ENCODE measurements at regions not wholly inside any gene's neighbourhood (a gene's known extent, or its start where the extent isn't known, plus 50 kb on each side); places are given as distances from the start of the nearest gene placed in this dataset.
"Not testable (repeated sequence)": the region's sequence is repeated elsewhere in the genome, so short reads cannot be mapped to it uniquely, and the experiment has no call there.

DNA sequence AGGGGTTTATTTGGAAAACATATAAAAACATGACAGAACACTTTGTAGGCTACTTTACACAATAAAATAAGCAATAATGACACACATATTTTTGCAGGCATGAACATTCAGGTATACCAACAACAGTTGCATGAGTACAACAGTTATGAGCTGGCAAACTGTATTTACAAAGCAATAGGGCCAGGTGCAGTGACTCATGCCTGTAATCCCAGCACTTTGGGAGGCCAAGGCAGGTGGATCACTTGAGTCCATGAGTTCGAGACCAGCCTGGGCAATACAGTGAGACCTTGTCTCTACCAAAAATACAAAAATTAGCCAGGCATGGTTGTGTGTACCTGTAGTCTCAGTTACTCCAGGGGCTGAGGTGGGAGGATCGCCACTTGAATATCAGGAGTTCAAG, 101.1 kb downstream of the BMP4 start:
- no peak for DNase-seq

DNA sequence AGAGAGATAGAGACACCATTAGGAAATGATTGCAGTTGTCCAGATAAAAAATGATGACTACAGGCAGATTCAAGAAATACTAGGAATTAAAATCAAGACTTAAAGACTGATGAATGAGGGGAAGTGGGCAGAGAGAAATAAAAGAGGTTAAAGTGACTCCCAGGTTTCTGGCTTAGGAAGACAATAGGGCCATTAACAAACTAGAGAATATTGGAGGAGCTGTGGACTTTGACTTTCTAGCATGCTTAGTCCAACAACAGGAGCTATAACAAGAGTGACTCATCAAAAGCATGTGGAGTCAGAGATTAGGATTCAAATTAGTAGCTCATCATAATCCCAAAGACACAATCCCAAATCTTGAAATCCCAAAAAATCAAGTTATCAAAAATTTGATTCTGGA, 101.5 kb downstream of the BMP4 start:
- no peak for DNase-seq

DNA sequence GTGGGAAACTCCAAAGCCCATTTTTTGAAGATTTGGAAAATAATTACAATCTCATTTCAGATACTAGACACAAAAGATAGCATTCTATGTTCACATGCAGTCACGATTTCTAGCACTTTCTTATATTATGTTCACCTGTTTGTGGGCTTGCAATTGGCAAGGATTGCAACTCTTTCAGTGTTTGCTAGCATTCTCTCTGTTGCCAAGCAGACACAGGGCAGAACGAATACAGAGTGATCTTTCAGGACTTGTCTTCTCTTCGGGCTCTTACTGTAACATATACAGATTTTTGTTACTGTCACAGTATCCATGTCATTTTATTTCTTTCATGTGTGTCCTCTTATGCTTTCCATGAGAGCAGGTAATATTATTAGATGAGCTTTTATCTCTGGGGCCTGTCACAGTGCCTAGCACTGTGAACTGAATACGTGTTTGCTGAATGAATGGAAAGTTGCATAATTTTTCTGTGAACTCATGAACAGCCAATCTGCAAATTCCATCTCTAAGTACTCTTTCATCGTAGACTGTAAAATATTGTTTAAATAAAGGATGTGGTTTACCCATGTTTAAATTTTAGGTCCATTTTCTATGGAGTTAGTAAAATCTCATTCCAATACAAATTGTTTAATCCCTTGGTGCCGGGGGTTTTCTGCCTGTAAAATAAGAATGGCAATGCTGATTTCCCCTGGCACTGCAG, 105.1 kb downstream of the BMP4 start:
- no peak for DNase-seq

DNA sequence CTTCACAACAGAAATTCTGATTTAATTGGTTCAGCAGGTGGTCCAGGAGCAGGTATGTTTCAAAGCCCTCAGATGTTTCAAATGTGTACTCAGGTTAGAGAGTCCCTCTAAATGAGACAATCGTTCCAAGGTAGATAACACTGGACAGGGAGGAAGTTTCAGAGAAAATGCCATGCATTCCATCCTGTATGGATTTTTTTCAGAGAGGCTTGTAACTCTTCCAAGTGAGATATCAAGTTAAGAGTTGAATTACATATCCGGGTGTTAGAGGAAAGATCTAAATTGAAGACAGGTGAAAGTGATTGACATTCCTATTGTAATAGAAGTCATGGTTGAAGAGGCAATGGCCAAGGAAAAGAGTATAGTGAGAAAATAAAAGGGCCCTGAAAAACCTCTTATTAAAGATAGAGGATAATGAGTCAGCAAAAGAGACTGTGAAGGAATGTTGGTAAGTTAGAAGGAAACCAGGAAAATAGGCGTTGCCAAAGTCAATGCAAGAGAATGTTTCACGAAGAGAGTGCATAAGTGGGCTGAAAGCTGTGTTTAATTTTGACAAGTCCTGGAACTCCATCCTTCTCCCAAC, 105.8 kb downstream of the BMP4 start:
- no peak for DNase-seq

DNA sequence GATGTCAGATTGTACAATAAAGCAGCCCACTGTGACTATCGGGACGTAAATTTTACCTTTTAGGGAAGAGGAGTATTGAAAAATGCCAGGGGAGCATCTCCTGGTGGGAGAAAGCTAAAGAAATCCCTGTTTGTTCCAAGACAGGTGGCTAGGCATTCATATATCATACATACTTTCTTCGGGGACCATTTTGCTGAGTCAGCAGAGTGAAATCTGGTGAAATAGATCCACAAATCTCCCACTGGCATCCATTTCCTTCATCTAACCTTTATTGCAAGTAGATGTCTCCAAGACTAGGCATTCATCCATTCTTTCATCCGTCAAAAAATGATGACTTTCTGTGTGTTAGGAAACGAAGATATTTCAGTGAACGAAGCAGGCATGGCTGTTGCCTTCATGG, 107.1 kb downstream of the BMP4 start:
- DNase-seq = no peak

DNA sequence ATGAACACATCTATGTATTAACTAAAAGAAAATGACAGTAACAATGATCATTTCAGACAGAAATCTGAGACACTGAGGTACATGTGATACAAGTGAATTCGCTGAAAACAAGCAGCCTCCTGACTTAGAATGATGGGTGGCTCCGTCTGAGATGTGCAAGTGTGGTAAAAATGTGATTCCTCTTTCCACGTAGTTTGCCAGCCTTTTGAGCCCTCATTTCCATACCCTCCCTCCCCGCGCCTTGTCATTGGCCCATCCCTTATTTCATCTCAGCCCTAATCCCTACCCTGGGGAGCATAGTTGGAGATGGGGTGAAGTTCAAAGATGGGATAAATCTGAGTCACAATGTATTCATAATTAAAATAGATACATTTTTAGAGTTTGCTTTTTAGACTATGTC, 107.8 kb downstream of the BMP4 start:
- no peak for DNase-seq

DNA sequence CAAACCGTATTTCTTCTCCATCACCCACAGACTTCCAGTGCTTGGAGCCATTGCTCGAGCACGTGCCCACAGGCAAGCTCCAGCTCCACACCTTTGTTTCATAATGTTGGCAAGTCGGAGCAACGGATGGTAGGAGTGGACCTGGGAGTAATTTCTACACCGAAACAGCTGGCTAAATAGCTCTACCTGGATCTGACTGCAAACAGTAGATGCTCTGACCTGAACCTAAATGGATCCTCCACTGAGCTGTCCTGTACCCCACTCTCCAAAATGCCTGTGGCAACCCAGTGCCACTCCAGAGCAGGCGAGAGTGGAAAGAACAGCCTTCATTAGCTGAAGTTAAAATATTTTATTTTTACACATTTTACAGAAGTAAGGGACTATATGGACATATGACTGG, 108.7 kb downstream of the BMP4 start:
- no peak for DNase-seq

DNA sequence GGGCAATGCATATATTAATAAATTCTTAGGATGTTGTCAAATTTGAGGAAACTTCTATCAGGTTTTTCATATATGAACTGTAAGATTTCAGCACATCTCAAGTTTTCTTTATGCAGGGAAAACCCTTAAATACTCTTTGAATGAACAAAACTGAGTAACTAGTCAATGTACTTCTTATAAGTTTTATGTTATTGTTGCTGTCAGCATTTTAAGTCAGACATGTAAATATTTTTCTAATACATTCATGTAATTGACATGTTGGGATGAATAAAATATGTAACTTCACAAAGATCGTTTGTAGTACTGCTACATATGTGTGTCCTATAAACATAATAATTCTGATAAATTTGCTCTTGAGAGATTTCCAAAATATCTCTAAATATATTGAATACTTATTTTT, 109.6 kb downstream of the BMP4 start:
- no peak for DNase-seq

DNA sequence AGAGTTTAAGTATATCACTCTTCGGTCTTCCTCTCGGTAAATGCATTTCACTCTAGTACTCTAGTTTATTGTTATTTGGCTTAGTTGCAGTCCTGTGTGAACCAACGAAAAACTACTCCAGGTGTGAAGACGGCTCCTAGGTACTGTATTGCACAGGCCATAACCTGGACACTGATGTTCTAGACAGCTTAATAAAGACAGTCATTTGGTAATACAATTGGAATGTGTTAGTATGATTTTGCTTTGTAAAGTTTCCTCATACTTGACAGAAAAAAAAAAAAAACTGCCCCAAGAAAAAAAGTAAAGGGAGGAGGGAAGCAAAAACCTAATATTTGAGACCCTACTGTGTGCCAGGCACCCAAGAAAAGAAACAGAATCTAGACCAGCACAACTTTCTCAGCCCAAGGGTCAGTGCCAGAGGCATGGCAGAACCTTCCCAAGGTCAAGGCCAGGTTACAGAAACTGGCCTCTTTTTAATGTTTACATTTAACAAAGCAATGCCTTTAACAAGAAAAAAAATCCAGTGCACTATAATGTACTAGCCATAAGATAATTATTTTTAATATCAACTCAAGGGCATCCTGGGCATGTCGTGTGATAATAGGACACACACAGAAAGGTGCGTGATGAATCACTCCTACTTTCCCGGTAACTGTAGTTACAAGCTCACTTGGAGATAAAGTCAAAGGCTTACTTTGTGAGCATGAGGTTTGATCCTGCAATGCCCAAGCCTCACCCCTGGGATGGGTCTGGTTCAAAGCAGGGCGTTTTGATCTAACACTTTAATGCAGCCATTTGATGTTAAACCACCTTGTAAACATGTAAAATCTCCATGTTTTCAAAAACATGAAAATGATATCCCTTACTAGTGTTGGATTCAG, 110.6 kb downstream of the BMP4 start:
- DNase-seq = no peak

DNA sequence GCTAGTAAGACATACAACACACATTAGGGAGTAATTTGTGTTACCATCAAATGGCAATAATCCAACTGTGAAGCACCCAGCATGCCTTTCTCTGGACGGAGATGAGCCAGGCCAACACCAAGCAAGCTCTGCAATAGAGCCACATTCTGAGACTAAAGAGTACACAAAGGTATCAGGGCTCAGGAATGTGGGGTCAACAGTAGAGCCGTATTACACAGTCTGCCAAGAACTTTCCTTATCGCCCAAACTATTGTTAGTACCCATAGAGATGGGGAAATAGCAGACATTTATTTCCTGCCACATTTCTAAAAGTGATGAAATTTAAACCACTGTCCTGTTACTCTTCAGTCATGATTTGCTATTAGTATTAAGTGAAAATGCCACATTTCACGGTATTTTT, 113.7 kb downstream of the BMP4 start:
- DNase-seq = no peak

DNA sequence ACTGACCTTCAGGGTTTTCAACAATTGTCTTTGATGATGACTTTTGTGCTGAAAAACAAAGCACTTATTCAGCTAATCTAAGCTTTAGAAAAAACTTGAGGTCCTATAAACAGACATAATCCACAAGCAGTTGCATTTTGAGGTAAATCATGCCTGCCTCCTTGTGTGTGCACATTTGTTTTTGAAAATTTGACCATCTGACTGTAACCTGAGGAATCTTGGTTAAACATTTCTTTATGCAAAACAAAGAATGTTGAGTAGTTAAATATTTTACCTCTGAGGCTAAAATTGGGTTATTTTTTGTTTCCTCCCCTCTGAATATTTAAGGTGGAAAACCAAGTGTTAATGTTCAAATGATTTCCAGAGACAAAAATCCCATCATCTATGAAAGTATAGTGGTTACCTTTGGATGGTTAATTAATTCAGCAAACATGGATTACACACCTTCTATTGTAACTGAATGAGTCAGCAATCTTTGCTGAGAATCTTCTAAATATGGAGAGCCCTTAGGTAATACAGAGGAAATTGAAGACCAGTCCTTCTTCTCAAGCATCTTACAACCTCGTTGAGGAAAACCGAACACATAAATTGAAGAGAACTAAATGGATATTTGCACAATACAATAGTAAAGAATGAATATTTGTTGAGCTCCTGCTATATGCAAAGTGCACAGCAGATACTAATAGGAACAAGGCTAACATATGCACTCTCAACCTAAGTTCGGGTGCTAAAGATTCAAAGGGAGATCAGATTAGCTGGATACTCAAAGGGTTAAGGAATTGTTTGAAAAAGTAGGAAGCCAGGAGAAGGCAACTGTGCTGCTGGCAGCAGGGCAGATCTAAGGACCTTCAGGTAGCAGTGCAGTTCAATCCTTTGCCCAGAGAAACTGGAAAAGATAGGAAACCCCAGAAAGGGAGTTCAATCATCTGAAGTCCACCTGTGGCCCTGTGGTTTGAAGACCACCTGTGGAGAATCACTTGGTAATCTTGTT, 115.2 kb downstream of the BMP4 start:
- no peak for DNase-seq

DNA sequence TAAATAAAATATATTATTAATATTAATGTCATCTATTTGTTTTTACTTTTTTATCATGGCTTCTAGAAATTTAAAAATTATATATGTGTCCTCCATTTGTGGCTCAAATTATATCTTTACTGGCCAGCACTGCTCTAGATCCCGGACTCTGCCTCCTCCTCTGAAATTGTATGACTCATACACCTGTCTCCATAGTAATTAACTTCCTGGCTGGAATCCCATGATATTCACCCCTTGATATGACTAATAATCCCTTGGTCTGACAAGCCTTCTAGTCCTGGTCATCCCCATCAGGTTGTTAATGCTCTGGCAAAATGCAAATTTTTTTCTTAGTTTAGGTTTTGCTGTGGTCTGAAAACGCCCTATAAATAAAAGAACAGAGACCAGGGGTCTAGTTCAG, 116.2 kb downstream of the BMP4 start:
- no peak for DNase-seq

DNA sequence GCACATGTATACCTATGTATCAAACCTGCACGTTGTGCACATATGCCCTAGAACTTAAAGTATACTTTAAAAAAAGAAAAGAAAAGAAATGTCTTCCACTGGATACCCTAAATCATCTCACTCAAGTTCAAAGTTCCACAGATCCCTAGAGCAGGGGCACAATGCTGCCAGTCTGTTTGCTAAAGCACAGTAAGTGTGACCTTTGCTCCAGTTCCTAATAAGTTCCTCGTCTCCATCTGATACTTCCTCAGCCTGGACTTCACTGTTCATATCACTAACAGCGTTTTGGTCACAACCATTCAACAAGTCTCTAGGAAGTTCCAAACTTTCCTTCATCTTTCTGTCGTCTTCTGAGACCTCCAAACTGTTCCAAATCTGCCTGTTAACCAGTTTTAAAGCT, 118.3 kb downstream of the BMP4 start:
- no peak for DNase-seq

DNA sequence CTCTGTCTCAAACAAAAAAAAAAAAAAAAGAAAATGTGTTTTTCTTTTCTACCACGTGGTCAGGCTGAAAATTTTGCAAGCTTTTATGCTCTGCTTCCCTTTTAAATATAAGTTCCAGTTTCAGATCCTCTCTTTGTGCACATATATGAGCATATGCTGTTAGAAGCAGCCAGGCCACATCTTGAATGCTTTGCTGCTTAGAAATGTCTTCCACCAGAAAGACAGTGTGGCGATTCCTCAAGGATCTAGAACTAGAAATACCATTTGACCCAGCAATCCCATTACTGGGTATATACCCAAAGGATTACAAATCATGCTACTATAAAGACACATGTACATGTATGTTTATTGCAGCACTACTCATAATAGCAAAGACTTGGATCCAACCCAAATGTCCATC, 119.0 kb downstream of the BMP4 start:
- not testable (repeated sequence) for DNase-seq

DNA sequence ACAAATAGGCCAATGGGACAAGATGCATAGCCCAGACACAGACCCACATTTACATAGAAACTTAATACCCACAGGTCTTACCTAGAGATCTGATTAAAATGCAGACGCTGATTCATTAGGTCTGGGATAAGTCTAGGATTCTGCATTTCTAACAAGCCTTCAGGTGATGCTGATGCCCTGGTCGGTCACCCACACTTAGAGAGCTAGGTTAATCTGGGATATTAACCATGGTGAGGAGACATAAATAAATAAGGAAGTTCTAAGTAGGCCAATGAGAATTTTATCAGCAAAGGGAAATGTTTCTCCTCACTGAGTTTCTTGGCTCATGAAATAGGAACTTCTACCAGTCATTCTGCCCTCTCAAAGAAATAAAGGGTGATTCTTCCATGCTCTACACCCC, 120.1 kb downstream of the BMP4 start:
- DNase-seq = no peak

DNA sequence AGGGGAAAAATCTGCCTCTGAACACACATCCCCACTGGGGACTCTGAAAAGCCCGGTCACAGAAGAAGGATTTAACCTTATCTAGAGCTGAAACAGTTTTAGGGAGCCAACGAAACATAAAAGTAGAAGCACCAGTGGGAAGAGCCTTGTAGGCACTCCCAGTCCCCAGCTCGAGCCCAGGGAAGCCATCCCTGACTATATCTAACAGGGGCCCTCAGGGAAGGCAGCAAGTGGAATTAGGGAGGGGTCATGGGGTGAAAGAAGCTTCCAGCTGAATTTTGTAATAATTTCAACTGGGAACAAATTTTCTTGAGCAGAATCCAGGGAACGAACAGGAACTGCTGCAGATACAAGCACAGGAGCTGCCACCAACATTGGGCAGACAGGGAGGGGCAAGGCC, 127.8 kb downstream of the BMP4 start:
- no peak for DNase-seq

DNA sequence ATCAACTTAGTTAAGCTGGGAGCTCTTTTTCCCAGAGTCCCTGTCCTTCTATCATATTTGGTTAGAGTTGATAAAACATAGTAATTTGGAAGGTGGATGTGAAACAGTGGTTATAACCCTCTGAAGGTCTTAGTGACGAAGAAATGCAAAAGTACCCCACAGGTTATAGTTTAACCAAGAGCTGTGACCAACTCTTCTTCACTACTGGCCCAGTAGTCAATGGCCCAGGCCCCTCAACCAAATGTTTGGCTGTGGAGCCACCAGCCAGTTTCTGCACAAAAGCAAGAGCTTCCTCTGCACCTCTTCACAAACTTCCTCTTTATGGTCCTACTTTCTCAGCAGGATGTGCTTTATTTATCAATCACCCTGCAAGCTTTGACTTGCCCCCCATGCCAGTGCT, 132.6 kb downstream of the BMP4 start:
- DNase-seq = no peak

DNA sequence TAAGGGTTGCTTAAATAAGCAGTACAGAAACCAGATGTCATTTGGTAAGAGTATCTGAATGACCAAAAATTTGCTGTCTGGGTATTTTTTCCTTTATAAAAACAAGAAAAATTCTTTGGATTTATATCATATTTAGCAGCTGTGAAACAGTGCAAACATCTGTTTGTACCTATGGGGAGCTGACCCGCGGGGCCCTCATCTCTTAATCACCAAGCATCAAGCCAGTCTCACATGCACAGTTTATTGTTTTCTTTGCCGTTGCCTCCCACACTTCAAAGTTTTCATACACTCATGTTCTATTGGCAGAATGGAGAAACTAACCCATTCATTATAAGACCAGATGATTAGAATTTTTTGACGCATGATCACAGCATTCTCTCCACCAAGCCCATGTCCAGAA, 142.2 kb downstream of the BMP4 start:
- DNase-seq = no peak

DNA sequence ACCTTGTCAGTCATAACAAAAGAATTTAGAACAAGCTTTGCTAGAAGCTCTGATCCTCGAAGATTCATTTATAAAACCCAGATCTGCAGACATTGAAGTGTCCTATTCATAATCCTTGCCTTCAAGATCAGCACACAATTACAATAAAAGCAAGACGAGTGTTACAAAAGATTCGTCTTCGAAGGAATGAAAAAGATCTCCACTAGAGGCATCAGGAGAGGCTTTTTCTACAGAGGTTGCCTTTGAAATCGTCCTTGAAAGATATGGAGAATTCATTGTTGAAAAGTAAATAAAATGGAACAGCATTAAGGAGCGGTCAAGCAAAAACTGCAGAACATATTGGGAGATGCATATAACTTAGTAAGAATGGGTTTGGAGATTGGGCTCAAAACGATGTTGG, 146.4 kb downstream of the BMP4 start:
- no peak for DNase-seq

DNA sequence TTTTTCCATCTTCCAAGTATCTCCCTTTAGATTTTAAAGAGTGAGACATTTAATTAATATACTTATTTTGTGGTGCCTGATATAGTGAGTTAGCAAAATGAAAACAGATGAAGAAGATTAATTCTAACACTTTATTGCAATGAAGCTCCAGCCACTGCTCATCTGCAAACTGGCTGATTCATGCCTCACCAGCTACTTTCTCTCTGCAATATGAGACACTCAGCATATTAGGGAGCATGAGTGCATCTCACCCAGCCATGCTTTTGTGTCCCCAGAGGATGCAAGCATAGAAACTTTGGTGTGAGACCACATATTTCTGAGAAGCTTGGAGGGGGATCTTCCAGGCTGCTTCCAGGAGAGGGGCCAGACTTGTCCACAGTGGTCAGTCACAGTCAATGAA, 148.6 kb downstream of the BMP4 start:
- no peak for DNase-seq

DNA sequence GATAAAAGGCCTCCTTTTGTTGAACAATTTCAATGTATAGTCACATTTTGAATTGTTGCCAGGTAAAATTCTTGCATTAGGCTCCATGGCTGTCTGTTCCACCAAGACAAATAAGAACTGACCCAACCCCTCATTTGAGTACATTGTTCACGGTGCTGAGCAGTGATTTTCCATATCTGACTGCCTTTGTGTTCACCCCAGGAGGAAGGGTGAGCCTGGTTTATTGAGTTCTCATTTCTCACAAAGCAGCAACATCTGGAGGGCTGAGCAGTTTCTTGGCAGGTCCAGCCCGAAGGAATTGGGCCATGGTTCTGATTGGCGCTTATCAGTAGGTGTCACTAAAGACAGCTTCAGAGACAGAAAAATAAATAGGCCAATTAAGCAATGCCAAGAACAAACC, 149.1 kb downstream of the BMP4 start:
- DNase-seq = no peak

DNA sequence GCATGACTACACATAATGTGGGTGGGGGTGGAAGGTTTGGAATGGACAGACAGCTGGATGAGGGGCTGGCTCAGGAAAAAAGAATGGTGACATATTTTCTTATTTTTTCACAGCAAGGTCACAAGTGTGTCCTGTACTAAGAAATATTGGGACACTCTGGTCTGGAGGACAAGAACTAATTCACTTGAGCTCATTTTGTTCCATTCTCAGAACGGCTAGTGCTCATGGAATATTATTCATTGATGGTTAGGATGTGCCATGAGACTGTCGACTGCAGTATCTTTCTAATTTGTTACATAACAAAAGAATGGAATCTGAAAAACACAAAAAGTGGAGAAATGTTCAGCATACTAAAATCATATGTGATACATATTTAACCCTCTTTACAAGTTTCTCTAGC, 149.5 kb downstream of the BMP4 start:
- DNase-seq = no peak

DNA sequence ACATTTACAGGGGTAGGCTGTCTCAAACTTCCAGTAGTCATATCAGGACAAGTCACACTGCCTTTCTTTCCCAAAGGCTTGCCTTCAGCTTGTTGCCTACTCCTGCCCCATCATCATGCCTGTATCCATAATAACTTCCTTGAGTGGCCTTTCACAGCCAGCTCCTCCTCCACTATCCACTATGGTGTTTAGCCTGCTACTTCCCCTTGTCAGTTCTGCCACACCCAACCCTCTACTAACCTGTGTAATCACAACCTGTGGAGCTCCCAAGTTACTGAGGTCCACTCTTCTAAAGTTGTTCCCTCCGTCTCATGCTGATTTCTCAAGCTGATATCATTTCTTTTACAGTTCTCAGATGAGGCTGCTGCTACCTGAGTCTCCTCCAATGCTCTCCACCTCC, 159.9 kb downstream of the BMP4 start:
- no peak for DNase-seq
